Uterus (tissue), 3 donors: ENCODE measurements at regions not wholly inside any gene's neighbourhood (a gene's known extent, or its start where the extent isn't known, plus 50 kb on each side); places are given as distances from the start of the nearest gene placed in this dataset.

ENCODE experiments used
- DNase-seq, 2 donors: peaks; one replicate each; pipeline ENCODE4 v3.0.0-alpha.2; 2019 to 2020
- H3K27ac ChIP-seq, 2 donors: fragments of 200-600 bp; sonication (generic); 1 replicate in 1 of 2; 2 replicates in 1 of 2; pipeline ENCODE4 v1.5.1; 2016 to 2018
- H3K27me3 ChIP-seq, 2 donors: fragments of 200-600 bp; sonication (generic); one replicate each; pipeline ENCODE4 v1.5.1; 2018 to 2019; ENCODE audit warnings: control low read depth in 1 of 2
- H3K36me3 ChIP-seq, 2 donors: fragments of 200-600 bp; sonication (generic); one replicate each; pipeline ENCODE4 v1.5.1; 2019; ENCODE audit warnings: control low read depth in 1 of 2
- H3K4me1 ChIP-seq, 2 donors: fragments of 200-600 bp; sonication (generic); one replicate each; pipeline ENCODE4 v1.5.1; 2018 to 2019; ENCODE audit warnings: control low read depth in 1 of 2
- H3K4me3 ChIP-seq, 2 donors: fragments of 200-600 bp; sonication (generic); 1 replicate in 1 of 2; 2 replicates in 1 of 2; pipeline ENCODE4 v1.5.1; 2018 to 2019; ENCODE audit warnings: mild to moderate bottlenecking in 1 of 2
- H3K9me3 ChIP-seq, 2 donors: fragments of 200-600 bp; sonication (generic); one replicate each; pipeline ENCODE4 v1.5.1; 2019; ENCODE audit warnings: control low read depth in 1 of 2
- POLR2A ChIP-seq, 2 donors: fragments of 450-650 bp; IDR thresholded peaks; one replicate each; pipeline ENCODE4 v1.6.1; 2016; ENCODE audit warnings: antibody characterized with exemption in 2 of 2, mild to moderate bottlenecking in 1 of 2, moderate library complexity in 1 of 2
- intact Hi-C: fragments of 100-400 bp; cut with DNase I; formaldehyde crosslinking; loops from one replicate; pipeline ENCODE4 v1.15.1; 2023; ENCODE audit warnings: low total_unique reads
- TF ChIP-seq, protein P1 (sequence below), 4 experiments: fragments of 200-600 bp in 2 of 4; fragments of 450-650 bp in 2 of 4; sonication (generic) in 2 of 4; IDR thresholded peaks; one replicate each; pipeline ENCODE4 v1.5.1; 2016 to 2019; ENCODE audit warnings: antibody characterized with exemption in 4 of 4, mild to moderate bottlenecking in 2 of 4, moderate library complexity in 1 of 4
- donor health status: DM: yes; HTN: yes; CAD: no.

DNA sequence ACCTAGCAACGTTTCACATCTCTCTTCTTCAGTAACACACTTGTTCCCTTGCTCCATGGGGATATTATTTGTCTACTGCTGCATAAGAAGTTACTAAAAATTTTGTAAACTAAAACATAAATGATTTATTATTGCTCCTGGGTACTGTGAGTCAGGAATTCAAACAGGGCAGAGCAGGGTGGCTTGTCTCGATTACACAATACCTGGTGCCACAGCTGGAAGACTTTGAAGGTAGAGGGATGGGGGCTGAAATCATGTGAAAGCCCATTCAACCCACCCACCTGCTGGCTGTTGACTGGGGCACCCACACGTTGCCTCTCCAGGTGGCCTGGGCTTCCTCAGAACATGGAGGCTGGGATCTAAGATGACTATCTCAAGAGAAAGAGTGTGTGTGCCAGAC, 213.2 kb downstream of the ESM1 start:
- TF ChIP-seq POLR2A (IDR thresholded peaks at IDR 0.05) = no peak
- TF ChIP-seq, protein P1, sequence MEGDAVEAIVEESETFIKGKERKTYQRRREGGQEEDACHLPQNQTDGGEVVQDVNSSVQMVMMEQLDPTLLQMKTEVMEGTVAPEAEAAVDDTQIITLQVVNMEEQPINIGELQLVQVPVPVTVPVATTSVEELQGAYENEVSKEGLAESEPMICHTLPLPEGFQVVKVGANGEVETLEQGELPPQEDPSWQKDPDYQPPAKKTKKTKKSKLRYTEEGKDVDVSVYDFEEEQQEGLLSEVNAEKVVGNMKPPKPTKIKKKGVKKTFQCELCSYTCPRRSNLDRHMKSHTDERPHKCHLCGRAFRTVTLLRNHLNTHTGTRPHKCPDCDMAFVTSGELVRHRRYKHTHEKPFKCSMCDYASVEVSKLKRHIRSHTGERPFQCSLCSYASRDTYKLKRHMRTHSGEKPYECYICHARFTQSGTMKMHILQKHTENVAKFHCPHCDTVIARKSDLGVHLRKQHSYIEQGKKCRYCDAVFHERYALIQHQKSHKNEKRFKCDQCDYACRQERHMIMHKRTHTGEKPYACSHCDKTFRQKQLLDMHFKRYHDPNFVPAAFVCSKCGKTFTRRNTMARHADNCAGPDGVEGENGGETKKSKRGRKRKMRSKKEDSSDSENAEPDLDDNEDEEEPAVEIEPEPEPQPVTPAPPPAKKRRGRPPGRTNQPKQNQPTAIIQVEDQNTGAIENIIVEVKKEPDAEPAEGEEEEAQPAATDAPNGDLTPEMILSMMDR (IDR thresholded peaks at IDR 0.05) = no peak
- Histone ChIP-seq H3K4me1 (no peaks in the 10 kb centered on the region), H3K4me3 (no peak overlapping the region), H3K36me3 (no peaks in the 10 kb centered on the region), H3K9me3 (no peaks in the 10 kb centered on the region), H3K27me3 (no peaks in the 10 kb centered on the region), H3K27ac (no peak overlapping the region)
- no peak for DNase-seq
- intact Hi-C loops = no loop called here

DNA sequence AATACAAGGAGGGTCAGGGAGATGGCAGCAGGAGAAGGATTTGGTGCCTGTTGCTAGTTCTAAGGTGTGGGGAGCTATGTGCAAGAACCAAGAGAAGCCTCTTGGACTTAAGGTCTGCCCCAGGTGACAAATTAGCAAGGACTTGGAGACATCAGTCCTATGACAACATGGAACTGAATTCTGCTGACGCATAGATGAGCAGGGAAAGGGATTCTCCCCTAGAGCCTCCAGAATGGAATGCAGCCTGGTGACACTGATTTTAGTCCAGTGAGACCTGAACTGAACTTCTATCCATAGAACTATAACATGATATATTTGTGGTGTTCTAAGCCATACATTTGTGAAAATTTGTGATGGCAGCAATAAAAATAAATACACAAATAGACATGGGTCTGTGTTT, 215.6 kb downstream of the ESM1 start:
- intact Hi-C loops = no loop called here
- DNase-seq = no peak

DNA sequence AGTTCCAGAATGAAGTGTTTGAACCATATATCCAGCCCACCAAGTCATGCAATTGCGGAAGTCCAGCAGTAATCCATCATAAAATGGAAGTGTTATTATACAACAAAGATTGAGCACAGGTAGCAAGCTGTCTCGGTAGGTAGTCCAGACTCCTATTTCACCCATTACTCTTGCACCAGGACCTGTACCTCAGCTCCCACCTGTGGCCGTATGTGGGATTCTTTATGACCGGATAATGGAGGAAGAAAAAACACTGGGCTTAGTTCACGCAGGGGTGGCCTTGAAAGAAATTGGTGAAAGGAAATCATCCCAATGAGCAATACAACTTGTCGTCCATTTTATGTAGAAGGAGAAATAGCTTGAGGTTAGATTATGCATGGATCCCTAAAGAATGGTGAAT, 216.3 kb downstream of the ESM1 start:
- no peak for DNase-seq
- Histone ChIP-seq H3K4me1 (no peaks in the 10 kb centered on the region), H3K27me3 (no peaks in the 10 kb centered on the region), H3K4me3 (no peak overlapping the region), H3K9me3 (no peaks in the 10 kb centered on the region), H3K36me3 (no peaks in the 10 kb centered on the region), H3K27ac (no peak overlapping the region)
- TF ChIP-seq, protein P1 (IDR thresholded peaks at IDR 0.05) = no peak
- TF ChIP-seq POLR2A (IDR thresholded peaks at IDR 0.05) = no peak
- intact Hi-C loops = no loop called here

More for the DNA sequence above, 215.6 kb downstream of the ESM1 start:
- TF ChIP-seq, protein P1 (IDR thresholded peaks at IDR 0.05) = no peak
- TF ChIP-seq POLR2A (IDR thresholded peaks at IDR 0.05) = no peak
- Histone ChIP-seq H3K27ac (no peak overlapping the region), H3K9me3 (no peaks in the 10 kb centered on the region), H3K36me3 (no peaks in the 10 kb centered on the region), H3K4me1 (no peaks in the 10 kb centered on the region), H3K27me3 (no peaks in the 10 kb centered on the region), H3K4me3 (no peak overlapping the region)

GRCh38 chr5:54766748-54767147, 218.6 kb downstream of the ESM1 start:
- TF ChIP-seq, protein P1 (IDR thresholded peaks at IDR 0.05) = no peak
- H3K4me3 ChIP-seq = no peak overlapping the region
- intact Hi-C loops = no loop called here

GRCh38 chr5:54765165-54766028, 220.0 kb downstream of the ESM1 start:
- no peak overlapping the region for H3K4me3 ChIP-seq
- intact Hi-C loops = no loop called here
- H3K4me1 ChIP-seq = no peaks in the 10 kb centered on the region
- DNase-seq = no peak
- H3K27me3 ChIP-seq = no peaks in the 10 kb centered on the region
- no peaks in the 10 kb centered on the region for H3K9me3 ChIP-seq
- H3K36me3 ChIP-seq = no peaks in the 10 kb centered on the region
- no peak for TF ChIP-seq POLR2A (IDR thresholded peaks at IDR 0.05)
- TF ChIP-seq, protein P1 (IDR thresholded peaks at IDR 0.05) = no peak
- H3K27ac ChIP-seq = no peak overlapping the region

More at GRCh38 chr5:54766748-54767147, 218.6 kb downstream of the ESM1 start:
- no peak for DNase-seq
- Histone ChIP-seq H3K9me3 (no peaks in the 10 kb centered on the region), H3K4me1 (no peaks in the 10 kb centered on the region), H3K27me3 (no peaks in the 10 kb centered on the region), H3K36me3 (no peaks in the 10 kb centered on the region), H3K27ac (no peak overlapping the region)
